Endothelial cell of hepatic sinusoid (primary cell): ENCODE measurements at regions not wholly inside any gene's neighbourhood (a gene's known extent, or its start where the extent isn't known, plus 50 kb on each side); places are given as distances from the start of the nearest gene placed in this dataset.
"Not testable (repeated sequence)": the region's sequence is repeated elsewhere in the genome, so short reads cannot be mapped to it uniquely, and the experiment has no call there.

Experiments used
- in situ Hi-C: cut with HindIII; loops from 2 replicates; pipeline ENCODE4 v1.10.0; 2017; ENCODE audit warnings: low sequenced_read_pairs

DNA sequence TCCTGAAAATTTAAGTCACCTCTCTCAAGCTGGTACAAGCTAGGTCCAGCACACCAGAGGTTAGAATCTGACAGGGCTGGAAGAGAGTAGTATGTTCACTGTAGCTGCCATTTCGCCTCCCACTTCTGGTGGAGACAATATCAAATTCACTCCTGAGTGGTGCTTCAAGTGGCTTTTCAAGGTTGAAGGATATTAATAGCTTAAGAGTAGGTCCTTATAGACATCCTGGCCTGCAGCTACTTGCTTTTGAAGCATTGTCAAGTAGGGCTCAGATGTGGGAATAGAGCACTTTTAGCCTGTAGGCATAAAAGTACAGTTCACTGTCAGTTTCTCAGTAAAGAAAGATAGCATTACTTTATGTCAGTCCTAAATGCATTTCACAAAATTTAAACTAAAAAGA, 270.5 kb upstream of the PLPP4 start:
- in situ Hi-C loops, result loop anchor here (25.0 kb wide), 1 partner anchor 99 kb away; no protein-coding TSS in a partner anchor

DNA sequence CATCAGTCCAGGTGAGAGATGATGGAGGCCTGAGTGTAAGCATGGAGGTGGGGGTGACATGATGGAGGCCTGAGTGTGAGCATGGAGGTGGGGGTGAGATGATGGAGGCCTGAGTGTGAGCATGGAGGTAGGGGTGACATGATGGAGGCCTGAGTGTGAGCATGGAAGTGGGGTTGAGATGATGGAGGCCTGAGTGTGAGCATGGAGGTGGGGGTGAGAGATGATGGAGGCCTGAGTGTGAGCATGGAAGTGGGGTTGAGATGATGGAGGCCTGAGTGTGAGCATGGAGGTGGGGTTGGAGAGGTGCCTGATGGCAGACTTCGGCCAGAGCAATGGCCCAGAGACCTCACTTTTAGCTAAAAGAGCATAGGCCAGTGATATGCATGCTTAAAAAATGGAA, 269.9 kb upstream of the PLPP4 start:
- in situ Hi-C loops, result loop anchor here (25.0 kb wide), 1 partner anchor 100 kb away; no protein-coding TSS in a partner anchor

DNA sequence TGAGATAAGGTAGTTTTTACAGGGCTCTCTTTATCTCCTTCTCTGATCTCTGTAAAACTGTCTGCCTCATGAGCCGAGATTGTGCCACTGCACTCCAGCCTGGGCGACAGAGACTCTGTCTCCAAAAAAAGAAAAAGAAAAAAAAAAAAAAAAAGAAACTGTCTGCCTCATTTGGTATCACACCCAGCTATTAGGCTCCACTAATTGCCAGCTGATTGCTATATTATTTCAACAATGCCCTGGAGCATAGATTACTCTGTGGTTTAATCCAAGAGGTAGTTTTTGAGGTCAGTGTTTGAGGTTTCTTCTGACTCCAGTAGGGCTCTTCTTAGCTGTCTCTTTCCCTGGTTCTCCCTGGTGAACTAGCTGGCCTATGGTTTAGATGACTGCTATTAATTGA, 268.1 kb upstream of the PLPP4 start:
- in situ Hi-C loops, result loop anchor here (25.0 kb wide), 1 partner anchor 102 kb away; no protein-coding TSS in a partner anchor

DNA sequence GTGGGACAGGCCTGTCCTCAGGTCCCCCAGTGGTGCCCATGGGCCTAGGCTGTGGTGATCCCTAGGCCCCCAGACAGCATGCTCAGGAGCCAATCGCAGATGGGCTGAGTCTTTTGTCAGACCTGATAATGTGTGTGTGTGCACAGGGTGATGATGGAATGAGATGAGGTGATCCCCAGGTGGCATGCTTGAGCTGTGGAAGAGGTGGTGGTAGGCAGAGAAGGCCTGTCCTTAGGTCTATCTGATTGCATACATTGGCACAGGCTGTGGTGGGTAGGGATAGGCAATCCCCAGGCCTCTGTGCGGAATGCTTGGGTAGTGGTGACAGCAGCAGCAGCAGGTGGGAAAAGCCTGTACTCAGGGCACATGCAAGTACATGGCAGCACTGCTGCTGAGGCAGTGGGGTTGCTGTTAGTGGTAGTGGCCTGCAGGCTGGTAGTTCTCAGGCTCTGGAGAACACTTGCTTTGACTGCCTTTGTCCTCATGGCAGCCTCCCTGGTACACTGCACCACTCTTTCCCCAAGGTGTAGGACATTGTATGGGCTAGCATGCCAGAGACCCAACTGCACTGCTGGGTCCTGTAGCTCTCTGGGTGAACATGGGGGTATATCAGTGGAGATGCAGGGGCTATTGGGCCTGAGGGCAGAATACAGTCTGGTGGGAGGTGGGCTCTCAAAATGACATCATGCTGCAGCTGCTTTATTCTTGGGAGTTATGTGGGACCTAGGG, 260.9 kb upstream of the PLPP4 start:
- in situ Hi-C loops, result loop anchor here (25.0 kb wide), 1 partner anchor 109 kb away; no protein-coding TSS in a partner anchor

DNA sequence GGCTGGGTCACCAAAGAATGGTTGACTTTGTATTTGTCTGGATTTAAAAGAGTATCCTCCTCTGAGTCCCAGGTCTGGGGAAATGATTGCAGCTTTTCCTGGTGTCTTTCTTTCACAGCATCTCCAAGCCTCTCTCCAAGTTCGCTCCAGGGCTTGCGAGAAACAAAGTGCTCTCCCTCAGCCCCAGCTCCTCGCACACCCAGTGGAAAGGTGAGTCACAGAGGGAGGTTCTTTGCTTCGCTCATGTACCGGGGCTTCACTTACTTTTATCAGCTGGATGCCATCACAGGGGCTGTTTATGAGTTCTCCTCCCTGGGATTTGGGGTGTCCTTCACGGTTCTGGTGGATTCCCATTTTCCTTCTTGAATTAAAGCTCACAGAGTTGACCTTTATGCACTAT, 252.2 kb upstream of the PLPP4 start:
- in situ Hi-C loops, result no loop called here

DNA sequence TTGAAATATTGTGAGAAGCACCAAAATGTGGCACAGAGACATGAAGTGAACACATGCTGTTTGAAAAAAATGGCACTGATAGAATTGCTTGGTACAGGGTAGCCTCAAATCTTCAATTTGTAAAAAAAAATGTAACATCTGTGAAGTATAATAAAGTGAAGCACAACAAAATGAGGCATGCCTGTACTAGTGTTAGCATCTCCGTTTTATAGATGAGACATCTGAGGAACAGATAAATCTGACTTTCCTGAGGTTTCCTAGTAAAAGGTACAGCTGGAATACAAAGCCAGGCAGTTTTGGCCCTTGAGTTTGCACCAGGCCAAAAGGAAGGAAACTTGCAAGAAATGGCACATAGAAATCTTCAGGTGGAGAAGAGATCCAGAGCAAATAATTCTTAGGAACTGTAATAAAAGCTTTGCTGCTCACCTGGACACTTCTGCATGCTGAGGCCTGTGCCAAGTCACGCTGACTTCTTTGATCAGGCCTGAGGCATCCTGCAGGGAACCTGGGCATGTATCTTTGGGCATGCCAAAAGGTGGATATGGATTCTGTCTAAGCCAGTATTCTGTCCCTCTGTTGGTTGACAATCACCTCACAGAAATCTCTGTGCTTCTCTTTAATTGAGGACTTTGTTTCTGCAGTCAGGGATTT, 251.5 kb upstream of the PLPP4 start:
- in situ Hi-C loops, result no loop called here

DNA sequence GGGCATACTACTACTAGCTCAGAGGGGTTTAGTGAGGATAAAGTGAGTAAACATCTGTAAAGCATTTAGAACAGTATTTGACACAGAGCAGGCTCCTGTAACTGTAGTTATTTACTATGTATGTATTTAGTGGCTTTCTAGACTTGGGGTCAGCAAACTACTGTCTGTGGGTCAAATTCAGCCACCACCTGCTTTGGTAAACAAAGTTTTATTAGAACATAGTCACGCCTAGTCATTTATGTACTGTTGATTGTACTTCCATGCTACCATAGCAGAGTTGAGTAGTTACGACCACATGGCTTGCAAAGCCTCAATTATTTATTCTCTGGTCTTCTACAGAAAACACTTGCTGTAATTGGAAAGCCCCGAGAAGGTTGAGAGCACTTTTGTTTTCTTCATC, 248.5 kb upstream of the PLPP4 start:
- in situ Hi-C loops, result no loop called here

DNA sequence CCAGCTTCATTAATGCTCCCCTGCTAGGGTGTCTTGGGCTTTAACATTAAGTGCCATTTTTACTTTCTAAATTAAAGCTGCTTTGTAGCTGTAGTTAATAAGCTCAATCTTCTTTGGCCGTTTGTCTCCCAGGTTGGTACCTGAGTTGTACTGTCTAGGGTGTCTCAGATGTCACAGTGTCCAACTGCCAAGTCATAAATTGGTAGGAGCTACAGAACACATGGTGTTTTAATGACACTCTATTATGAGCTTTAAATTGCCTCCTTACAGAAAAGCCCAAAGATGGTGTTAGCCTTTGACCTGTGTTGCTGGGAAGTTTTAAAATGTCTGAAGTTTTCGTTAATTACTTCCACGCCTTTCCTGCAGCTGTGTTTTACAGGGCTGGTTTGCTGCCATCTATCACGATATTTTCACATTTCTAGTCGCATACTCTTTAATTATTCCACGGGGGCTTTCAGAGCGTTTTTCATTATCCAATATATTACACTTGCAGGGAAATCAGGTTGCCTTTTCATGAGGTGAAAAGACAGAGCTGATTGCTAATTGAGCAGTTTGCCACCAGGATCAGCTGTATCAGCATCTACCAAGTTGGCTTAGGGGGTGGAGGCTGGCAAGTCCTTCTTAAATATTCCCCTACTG, 247.8 kb upstream of the PLPP4 start:
- in situ Hi-C loops, result no loop called here

DNA sequence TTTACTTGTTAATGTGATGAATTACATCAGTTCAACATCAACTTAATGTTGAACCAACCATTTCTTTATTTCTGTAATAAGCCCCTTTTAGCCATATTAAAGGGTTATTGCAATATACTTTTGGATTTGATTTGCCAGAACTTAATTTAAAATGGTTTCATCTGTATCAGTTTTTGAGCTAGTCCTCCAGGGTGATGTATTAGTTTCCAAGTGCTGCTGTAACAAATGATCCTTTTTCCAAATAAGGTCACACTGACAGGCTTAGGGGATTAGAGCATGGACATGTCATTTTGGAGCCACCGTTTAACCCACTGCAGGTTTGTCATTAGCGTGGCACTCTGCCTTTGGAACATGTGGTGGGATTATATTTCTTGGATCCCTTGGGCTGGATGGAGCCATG, 244.8 kb upstream of the PLPP4 start:
- in situ Hi-C loops, result no loop called here

DNA sequence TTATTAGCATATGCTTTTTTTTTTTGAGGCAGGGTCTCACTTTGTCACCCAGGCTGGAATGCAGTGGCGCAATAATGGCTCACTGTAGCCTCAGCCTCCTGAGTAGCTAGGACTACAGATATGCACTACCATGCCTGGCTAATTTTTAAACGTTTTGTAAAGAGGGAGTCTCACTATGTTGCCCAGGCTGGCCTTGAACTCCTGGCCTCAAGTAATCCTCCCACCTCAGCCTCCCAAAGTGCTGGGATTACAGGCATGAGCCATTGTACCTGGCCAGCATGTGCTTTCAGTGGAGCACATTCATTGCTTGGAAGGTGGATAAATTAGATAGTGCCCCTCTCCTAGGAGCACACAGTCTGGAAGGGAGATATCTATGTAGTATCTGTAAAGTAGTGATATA, 243.7 kb upstream of the PLPP4 start:
- in situ Hi-C loops, result not testable (repeated sequence)

DNA sequence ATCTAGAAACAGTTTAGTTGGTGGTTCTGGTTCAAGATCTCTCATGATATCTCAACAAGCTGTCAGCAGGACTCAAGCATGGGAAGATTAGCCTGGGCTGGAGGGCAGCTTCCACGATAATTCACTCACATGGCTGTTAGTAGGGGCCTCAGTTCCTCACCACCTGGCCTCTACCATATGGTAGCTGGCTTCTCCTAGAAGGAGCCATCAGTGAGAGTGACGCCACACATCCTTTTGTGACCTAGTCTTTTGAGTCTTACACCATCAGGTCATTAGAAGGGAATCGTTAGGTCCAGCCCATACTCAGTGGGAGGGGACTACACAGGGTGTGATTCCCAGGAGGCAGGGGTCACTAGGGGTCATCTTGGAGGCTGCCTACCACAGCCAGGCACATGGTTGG, 239.3 kb upstream of the PLPP4 start:
- in situ Hi-C loops, result no loop called here

DNA sequence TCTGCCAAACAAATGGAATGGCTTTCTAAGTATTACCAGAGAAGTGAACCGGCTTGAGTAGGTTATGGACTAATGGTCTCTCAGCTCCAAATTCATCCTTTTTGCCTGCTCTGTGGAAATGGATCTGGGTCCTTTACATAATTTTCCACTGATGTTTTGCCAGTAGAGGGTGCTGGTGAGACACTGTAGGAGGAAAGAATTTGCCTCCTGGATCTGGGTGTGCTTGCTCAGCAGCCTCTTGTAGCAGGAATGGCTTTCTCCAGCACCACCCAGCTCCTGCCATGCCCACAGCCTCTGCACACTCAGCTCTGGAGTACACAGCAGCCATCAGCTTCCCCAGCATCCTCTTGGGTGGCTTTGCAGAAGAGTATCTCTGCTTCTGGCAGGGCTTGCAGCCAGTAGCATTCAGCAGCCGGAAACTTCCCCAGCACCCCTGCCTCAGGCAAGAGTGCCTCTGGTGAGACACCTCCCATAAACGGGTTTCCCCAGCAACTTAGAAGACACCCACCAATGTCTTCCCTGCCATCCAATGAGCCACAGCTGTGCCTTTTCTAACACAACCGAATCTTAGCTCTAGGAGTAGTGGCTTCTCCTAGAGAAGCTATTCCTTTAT, 235.0 kb upstream of the PLPP4 start:
- in situ Hi-C loops, result no loop called here

DNA sequence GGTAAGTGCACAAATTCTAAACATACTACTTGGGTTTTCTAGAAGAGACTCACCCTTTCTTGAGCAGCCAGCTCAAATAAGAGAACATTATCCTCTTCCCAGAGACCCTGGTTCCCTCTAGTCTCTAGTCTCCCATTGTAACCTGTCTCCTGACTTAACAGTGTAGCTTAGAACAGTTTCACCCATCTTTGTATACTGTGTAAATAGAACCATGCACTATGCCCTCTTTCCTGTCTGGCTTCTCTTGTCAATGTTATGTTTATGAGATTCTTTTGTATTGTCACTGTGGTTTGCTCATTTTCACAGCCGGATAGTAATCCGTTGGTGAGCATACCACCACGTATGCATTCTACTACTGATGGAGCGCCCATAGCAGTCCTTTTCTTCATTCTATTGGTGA, 227.4 kb upstream of the PLPP4 start:
- in situ Hi-C loops, result no loop called here

DNA sequence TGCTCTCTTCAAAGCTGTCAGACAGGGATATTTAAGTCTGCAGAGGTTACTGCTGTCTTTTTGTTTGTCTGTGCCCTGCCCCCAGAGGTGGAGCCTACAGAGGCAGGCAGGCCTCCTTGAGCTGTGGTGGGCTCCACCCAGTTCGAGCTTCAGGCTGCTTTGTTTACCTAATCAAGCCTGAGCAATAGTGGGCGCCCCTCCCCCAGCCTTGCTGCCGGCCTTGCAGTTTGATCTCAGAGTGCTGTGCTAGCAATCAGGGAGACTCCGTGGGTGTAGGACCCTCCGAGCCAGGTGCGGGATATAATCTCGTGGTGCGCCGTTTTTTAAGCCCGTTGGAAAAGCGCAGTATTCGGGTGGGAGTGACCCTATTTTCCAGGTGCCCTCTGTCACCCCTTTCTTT, 217.3 kb upstream of the PLPP4 start:
- in situ Hi-C loops, result not testable (repeated sequence)

DNA sequence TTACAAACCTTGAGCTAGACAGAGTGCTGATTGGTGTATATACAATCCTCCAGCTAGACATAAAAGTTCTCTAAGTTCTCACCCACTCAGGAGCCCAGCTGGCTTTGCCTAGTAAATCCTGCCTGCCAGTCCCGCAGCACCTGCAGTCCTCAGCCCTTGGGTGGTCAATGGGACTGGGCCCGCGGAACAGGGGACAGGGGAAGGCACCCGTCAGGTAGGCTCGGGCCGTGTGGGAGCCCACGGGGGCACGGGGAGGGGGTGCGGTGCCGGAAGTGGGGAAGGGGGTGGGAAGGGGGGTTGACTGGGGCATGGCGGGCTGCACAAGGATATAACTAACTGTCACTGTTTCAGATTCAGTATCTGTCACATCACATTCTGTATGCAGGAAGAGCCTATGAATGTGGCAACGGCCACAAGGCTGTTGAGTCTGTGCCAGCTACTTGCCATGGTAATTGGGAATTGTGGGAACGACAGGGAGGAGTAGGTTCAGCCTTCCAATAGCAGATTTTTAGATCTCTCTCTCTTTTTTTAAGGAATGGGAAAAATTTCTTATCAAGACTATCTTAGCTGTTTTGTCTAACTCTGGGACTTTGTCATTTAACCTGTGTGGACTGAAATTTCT, 205.1 kb upstream of the PLPP4 start:
- in situ Hi-C loops, result no loop called here

DNA sequence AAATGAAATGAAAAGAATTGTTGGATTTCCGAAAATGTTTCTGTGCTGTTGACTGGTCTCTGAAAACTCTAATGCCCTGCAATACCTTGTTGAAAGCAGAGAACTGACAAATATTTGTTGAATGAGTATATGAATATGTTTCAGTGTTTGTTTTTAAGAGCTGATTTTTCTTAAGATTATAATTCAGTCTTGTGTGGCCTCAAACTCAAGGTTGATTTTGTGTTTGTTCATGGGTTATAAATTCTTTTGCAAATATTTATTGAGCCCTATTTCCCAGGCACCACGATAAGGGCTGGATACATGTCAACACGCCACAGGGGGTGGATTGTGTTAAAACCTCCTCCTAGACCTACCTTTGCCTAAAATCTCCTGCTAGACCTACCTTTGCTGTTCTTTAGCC, 203.9 kb upstream of the PLPP4 start:
- in situ Hi-C loops, result no loop called here

DNA sequence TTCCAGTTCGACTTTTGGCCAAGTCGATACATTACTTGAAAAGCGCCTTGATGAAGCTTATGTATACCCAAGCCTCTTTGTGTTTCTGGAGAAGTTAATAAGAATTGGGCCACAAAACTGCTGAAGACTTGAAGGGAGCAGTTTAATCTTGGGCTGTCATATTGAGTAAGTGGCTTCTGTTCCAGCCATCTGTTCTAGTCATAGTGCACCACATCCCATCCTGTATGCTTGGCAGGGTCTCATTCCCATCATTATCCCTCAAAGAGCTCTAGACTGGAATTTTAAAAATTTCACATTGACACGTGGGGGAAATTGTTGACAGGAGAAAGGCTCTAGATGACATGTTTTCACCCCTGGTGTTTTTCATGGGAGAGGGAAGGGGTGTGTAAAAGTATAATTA, 196.6 kb upstream of the PLPP4 start:
- in situ Hi-C loops, result no loop called here

DNA sequence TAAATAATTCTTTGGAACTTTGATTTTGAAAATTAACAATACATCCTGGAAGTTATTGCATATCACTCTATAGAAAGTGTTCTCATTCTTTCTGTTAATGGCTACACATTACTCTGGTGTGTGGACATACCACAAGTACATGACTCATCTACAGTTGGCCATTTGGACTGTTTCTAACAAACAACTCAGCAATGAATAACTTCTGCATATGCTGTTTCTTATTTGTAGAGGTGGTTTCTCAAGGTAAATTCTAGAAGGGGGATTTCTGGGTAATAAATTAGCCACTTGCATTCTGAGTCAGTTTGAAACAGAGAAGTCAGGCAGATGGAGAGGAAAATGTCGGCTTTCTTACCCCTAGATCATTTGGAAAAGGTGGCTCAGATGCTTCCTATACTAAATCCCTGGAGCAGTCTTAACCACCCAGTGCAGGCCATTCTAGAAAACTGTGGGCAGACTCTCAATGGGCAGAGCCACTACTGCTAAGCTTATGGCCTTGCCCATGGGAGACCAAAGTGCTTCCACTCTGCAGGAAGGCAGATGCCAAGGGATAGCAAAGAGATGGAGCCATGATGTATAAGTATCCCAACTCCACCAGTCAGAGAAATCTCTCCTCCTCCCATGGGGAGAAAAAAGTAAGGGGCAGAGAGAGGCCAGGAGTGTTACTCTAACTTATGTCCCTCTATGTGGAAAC, 194.0 kb upstream of the PLPP4 start:
- in situ Hi-C loops, result no loop called here

DNA sequence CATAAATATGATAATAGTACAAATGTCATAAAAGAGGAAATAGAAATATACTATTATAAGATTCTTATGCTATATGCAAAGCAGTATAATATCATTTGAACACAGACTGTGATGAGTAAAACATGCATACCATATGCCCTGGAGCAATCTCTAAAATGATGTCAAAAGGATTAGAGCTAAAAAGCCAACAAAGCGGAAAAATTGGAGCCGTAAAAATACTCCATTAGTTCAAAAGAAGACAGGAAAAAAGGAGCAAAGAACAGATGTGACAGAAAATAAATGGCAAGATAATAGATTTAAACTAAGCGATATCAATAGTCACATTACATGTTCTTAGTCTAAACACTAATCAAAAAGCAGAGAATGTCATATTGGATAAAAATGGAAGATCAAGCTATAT, 191.0 kb upstream of the PLPP4 start:
- in situ Hi-C loops, result no loop called here

DNA sequence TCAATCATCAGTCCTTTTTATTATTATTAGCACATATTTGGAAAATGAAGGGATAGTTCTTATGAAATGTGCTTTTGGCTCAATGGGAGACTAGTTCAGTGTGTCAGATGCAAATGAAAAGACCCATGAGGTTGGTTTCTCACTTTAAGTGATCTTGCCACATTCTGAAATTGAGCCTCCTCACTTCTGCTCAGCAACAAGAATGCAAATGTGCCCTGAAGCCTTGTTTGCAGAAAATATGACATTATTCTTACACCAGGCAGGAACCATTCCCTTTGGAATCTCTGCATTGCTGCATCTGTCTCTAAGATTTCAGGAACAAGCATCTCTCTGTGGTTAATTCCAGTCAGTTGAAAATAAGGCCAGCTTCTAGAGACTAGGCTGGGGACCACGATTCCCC, 186.1 kb upstream of the PLPP4 start:
- in situ Hi-C loops, result no loop called here

DNA sequence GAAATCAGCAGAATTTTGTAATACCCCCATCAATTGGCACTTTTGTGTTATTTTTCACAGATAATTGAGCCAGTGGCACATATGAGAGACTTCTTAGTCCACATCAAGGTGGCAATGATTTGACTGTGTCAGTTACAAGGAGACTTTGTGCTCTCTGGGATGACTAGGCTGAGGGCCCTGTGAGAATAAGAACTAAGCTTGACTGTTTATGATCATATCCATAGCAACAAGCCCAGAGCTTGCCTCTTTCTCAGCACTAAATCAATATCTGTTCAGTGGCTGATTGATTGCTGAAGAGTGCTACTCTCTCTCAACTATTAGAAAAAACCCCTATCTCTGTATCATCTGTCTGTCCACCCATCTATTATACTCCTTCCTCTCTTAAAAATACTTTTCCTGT, 185.3 kb upstream of the PLPP4 start:
- in situ Hi-C loops, result no loop called here
